ENCODE measurements at regions not wholly inside any gene's neighbourhood (a gene's known extent, or its start where the extent isn't known, plus 50 kb on each side); places are given as distances from the start of the nearest gene placed in this dataset.

GRCh38 chr20:52630138-52630537 lies 342.0 kb upstream of the TSHZ2 start:
- CTCF ChIA-PET: no interaction called here
- no peaks in the 10 kb centered on the region for H3K4me1 ChIP-seq (ENCODE audit: insufficient read depth, low read length)
- intact Hi-C loops (cut with DNase I, micrococcal nuclease): no loop called here
- no peak overlapping the region for H3K4me3 Mint-ChIP-seq
- no peak for ATAC-seq (ENCODE audit: poor library complexity)
- H3K36me3 Mint-ChIP-seq (ENCODE audit: low read depth): no peaks in the 10 kb centered on the region
- H3K27me3 Mint-ChIP-seq: no peaks in the 10 kb centered on the region
- no peak for DNase-seq
- H3K36me3 ChIP-seq (ENCODE audit: insufficient read depth, low read length): no peaks in the 10 kb centered on the region
- no peaks in the 10 kb centered on the region for H3K9me3 ChIP-seq (ENCODE audit: control insufficient read depth in 1 of 2, insufficient read depth in 1 of 2, low read length in 2 of 2)
- no peak overlapping the region for H3K27ac Mint-ChIP-seq
- TF ChIP-seq CTCF (IDR thresholded peaks at IDR 0.05): no peak
- POLR2A ChIA-PET: no interaction called here
- H3K9me3 Mint-ChIP-seq: peaks cover 3% of the 10 kb centered on the region
- H3K4me3 ChIP-seq (ENCODE audit: low read length): no peak overlapping the region
- H3K27me3 ChIP-seq (ENCODE audit: control insufficient read depth in 1 of 2, insufficient read depth in 2 of 2, low read length in 2 of 2): no peaks in the 10 kb centered on the region
- no peaks in the 10 kb centered on the region for H3K4me1 Mint-ChIP-seq (ENCODE audit: low read depth)
- no peak overlapping the region for H3K27ac ChIP-seq (ENCODE audit: low read depth in 1 of 2, low read length in 2 of 2)

GRCh38 chr20:52624281-52624680 lies 347.9 kb upstream of the TSHZ2 start:
- Mint-ChIP-seq H3K36me3 (ENCODE audit: low read depth) (no peaks in the 10 kb centered on the region), H3K4me1 (ENCODE audit: low read depth) (peaks cover 10% of the 10 kb centered on the region), H3K27ac (no peak overlapping the region), H3K4me3 (no peak overlapping the region), H3K27me3 (no peaks in the 10 kb centered on the region), H3K9me3 (no peaks in the 10 kb centered on the region)
- ATAC-seq (ENCODE audit: poor library complexity) (no peak), DNase-seq (no peak)
- Histone ChIP-seq H3K27me3 (ENCODE audit: control insufficient read depth in 1 of 2, insufficient read depth in 2 of 2, low read length in 2 of 2) (no peaks in the 10 kb centered on the region), H3K4me1 (ENCODE audit: insufficient read depth, low read length) (no peaks in the 10 kb centered on the region), H3K27ac (ENCODE audit: low read depth in 1 of 2, low read length in 2 of 2) (no peak overlapping the region), H3K4me3 (ENCODE audit: low read length) (no peak overlapping the region), H3K36me3 (ENCODE audit: insufficient read depth, low read length) (no peaks in the 10 kb centered on the region), H3K9me3 (ENCODE audit: control insufficient read depth in 1 of 2, insufficient read depth in 1 of 2, low read length in 2 of 2) (no peaks in the 10 kb centered on the region)
- POLR2A ChIA-PET: no interaction called here
- CTCF ChIA-PET: no interaction called here
- intact Hi-C loops (cut with DNase I, micrococcal nuclease): no loop called here
- no peak for TF ChIP-seq CTCF (IDR thresholded peaks at IDR 0.05)

- H3K36me3 ChIP-seq (ENCODE audit: insufficient read depth, low read length): no peaks in the 10 kb centered on the region
- H3K9me3 ChIP-seq (ENCODE audit: control insufficient read depth in 1 of 2, insufficient read depth in 1 of 2, low read length in 2 of 2): no peaks in the 10 kb centered on the region
- Mint-ChIP-seq H3K27ac (no peak overlapping the region), H3K36me3 (ENCODE audit: low read depth) (no peaks in the 10 kb centered on the region), H3K4me3 (no peak overlapping the region), H3K4me1 (ENCODE audit: low read depth) (peaks cover 16% of the 10 kb centered on the region), H3K9me3 (no peaks in the 10 kb centered on the region), H3K27me3 (no peaks in the 10 kb centered on the region)
- ATAC-seq (ENCODE audit: poor library complexity) (no peak), DNase-seq (no peak)
- H3K4me1 ChIP-seq (ENCODE audit: insufficient read depth, low read length): no peaks in the 10 kb centered on the region
- intact Hi-C loops (cut with DNase I, micrococcal nuclease): no loop called here
- CTCF ChIA-PET: no interaction called here
- POLR2A ChIA-PET: no interaction called here
- H3K4me3 ChIP-seq (ENCODE audit: low read length): no peak overlapping the region
- H3K27me3 ChIP-seq (ENCODE audit: control insufficient read depth in 1 of 2, insufficient read depth in 2 of 2, low read length in 2 of 2): no peaks in the 10 kb centered on the region
- no peak overlapping the region for H3K27ac ChIP-seq (ENCODE audit: low read depth in 1 of 2, low read length in 2 of 2)
- TF ChIP-seq CTCF (IDR thresholded peaks at IDR 0.05): no peak
Measured at GRCh38 chr20:52622081-52622480, 350.1 kb upstream of the TSHZ2 start.
